Tibial nerve (tissue), 3 donors: ENCODE measurements at regions not wholly inside any gene's neighbourhood (a gene's known extent, or its start where the extent isn't known, plus 50 kb on each side); places are given as distances from the start of the nearest gene placed in this dataset.

Experiments
- EP300 ChIP-seq, 2 donors: sonication (generic); formaldehyde crosslinking; IDR thresholded peaks; one replicate each; pipeline ENCODE4 v1.6.1; 2017; ENCODE audit warnings: antibody characterized with exemption in 2 of 2, mild to moderate bottlenecking in 1 of 2
- POLR2A ChIP-seq, 2 donors: fragments of 450-650 bp; IDR thresholded peaks; one replicate each; pipeline ENCODE4 v1.6.1; 2017; ENCODE audit warnings: antibody characterized with exemption in 2 of 2, mild to moderate bottlenecking in 2 of 2, moderate library complexity in 2 of 2

GRCh38 chr10:75294031-75294437 is 58.3 kb upstream of the COMTD1 start:
- TF ChIP-seq POLR2A (IDR thresholded peaks at IDR 0.05) (no peak), EP300 (IDR thresholded peaks at IDR 0.05) (peak in 1 of 2 donors; percentile 16)
